H9 (cell line): ENCODE measurements at regions not wholly inside any gene's neighbourhood (a gene's known extent, or its start where the extent isn't known, plus 50 kb on each side); places are given as distances from the start of the nearest gene placed in this dataset.

ENCODE experiments used
- DNase-seq: peaks from one replicate; pipeline ENCODE4 v3.0.0-alpha.2; 2017
- H2AFZ ChIP-seq: one replicate; pipeline ENCODE4 v1.6.1; 2013; ENCODE audit warnings: mild to moderate bottlenecking, low read length, control low read depth, moderate library complexity
- H2AK5ac ChIP-seq: 2 replicates; pipeline ENCODE4 v1.6.1; 2013; ENCODE audit warnings: low read length, control low read depth, mixed read lengths; ENCODE audit not compliant: insufficient read length
- H2BK120ac ChIP-seq: one replicate; pipeline ENCODE4 v1.6.1; 2013; ENCODE audit warnings: low read depth, mild to moderate bottlenecking, low read length, control low read depth, inconsistent platforms; ENCODE audit not compliant: poor library complexity, severe bottlenecking
- H2BK12ac ChIP-seq: 2 replicates; pipeline ENCODE4 v1.6.1; 2013; ENCODE audit warnings: low read length, control low read depth, mixed read lengths, low read depth; ENCODE audit not compliant: insufficient read length
- H2BK15ac ChIP-seq: 2 replicates; pipeline ENCODE4 v1.6.1; 2013; ENCODE audit warnings: low read depth, low read length, control low read depth
- H2BK20ac ChIP-seq: one replicate; pipeline ENCODE4 v1.6.1; 2013; ENCODE audit warnings: low read depth, mild to moderate bottlenecking, low read length, control low read depth, inconsistent platforms; ENCODE audit not compliant: poor library complexity, severe bottlenecking
- H2BK5ac ChIP-seq: 2 replicates; pipeline ENCODE4 v1.6.1; 2013; ENCODE audit warnings: low read length, control low read depth, mixed read lengths; ENCODE audit not compliant: insufficient read length
- H3K14ac ChIP-seq: 2 replicates; pipeline ENCODE4 v1.6.1; 2013; ENCODE audit warnings: low read length, control low read depth; ENCODE audit not compliant: insufficient read depth
- H3K18ac ChIP-seq: 2 replicates; pipeline ENCODE4 v1.6.1; 2013; ENCODE audit warnings: low read depth, mild to moderate bottlenecking, mixed read lengths, low read length, control low read depth; ENCODE audit not compliant: insufficient read length
- H3K23ac ChIP-seq: 2 replicates; pipeline ENCODE4 v1.6.1; 2013; ENCODE audit warnings: low read length, control low read depth, mixed read lengths, low read depth; ENCODE audit not compliant: insufficient read length
- H3K23me2 ChIP-seq: 2 replicates; pipeline ENCODE4 v1.6.1; 2013; ENCODE audit warnings: low read depth, mild to moderate bottlenecking, mixed read lengths, low read length, control low read depth; ENCODE audit not compliant: insufficient read length, poor library complexity, severe bottlenecking
- H3K27ac ChIP-seq: 2 replicates; pipeline ENCODE4 v1.5.1; 2013; ENCODE audit warnings: low read length, control low read depth, mixed read lengths, low read depth; ENCODE audit not compliant: insufficient read length
- H3K27me3 ChIP-seq: 2 replicates; pipeline ENCODE4 v1.6.1; 2013; ENCODE audit warnings: low read length, control low read depth, inconsistent platforms; ENCODE audit not compliant: insufficient read depth
- H3K4ac ChIP-seq: 2 replicates; pipeline ENCODE4 v1.6.1; 2013; ENCODE audit warnings: low read depth, mild to moderate bottlenecking, control low read depth, inconsistent platforms, low read length, moderate library complexity
- H3K4me1 ChIP-seq: 2 replicates; pipeline ENCODE4 v1.6.1; 2013; ENCODE audit warnings: low read length, control low read depth, inconsistent platforms; ENCODE audit not compliant: insufficient read depth
- H3K4me2 ChIP-seq: 2 replicates; pipeline ENCODE4 v1.6.1; 2013; ENCODE audit warnings: low read length, control low read depth, mixed read lengths; ENCODE audit not compliant: insufficient read length, insufficient read depth
- H3K56ac ChIP-seq: 2 replicates; pipeline ENCODE4 v1.6.1; 2013; ENCODE audit warnings: low read depth, mild to moderate bottlenecking, mixed read lengths, low read length, control low read depth; ENCODE audit not compliant: insufficient read length
- H3K79me1 ChIP-seq: 2 replicates; pipeline ENCODE4 v1.6.1; 2013; ENCODE audit warnings: low read depth, mild to moderate bottlenecking, moderate library complexity, low read length, control low read depth, inconsistent platforms; ENCODE audit not compliant: insufficient read depth, poor library complexity, severe bottlenecking
- H3K79me2 ChIP-seq: 2 replicates; pipeline ENCODE4 v1.6.1; 2013; ENCODE audit warnings: low read length, control low read depth, inconsistent platforms; ENCODE audit not compliant: insufficient read depth
- H3K9ac ChIP-seq: 2 replicates; pipeline ENCODE4 v1.6.1; 2013; ENCODE audit warnings: low read length, control low read depth, mixed read lengths; ENCODE audit not compliant: insufficient read length; ENCODE audit errors: extremely low read depth
- H3K9me3 ChIP-seq: one replicate; pipeline ENCODE4 v1.6.1; 2013; ENCODE audit warnings: low read depth, low read length, inconsistent platforms; ENCODE audit not compliant: control insufficient read depth
- H3T11ph ChIP-seq: one replicate; pipeline ENCODE4 v1.6.1; 2013; ENCODE audit warnings: mild to moderate bottlenecking, low read length, control low read depth, inconsistent platforms
- H4K20me1 ChIP-seq: one replicate; pipeline ENCODE4 v1.6.1; 2013; ENCODE audit not compliant: control insufficient read depth, insufficient read length, insufficient read depth
- H4K5ac ChIP-seq: 2 replicates; pipeline ENCODE4 v1.6.1; 2013; ENCODE audit warnings: low read depth, mild to moderate bottlenecking, mixed read lengths, low read length, control low read depth; ENCODE audit not compliant: insufficient read length
- H4K8ac ChIP-seq: replicated peaks from 2 replicates; pipeline ENCODE4 v1.6.1; 2013; ENCODE audit warnings: low read length, control low read depth, mixed read lengths, low read depth; ENCODE audit not compliant: insufficient read length
- H4K91ac ChIP-seq: 2 replicates; pipeline ENCODE4 v1.6.1; 2013; ENCODE audit warnings: low read depth, mild to moderate bottlenecking, moderate library complexity, mixed read lengths, low read length, control low read depth; ENCODE audit not compliant: insufficient read length
- H3K27ac Mint-ChIP-seq, 3 experiments: 2 replicates in 2 of 3; 3 replicates in 1 of 3; pipeline ENCODE4 v1.8.0; 2020 to 2021; ENCODE audit warnings: mixed read lengths in 3 of 3, mild to moderate bottlenecking in 1 of 3, moderate library complexity in 1 of 3
- H3K27me3 Mint-ChIP-seq: 2 replicates; pipeline ENCODE4 v1.8.0; 2021; ENCODE audit warnings: low read depth, mild to moderate bottlenecking, moderate library complexity, mixed read lengths
- H3K36me3 Mint-ChIP-seq, 3 experiments: 2 replicates in 2 of 3; 3 replicates in 1 of 3; pipeline ENCODE4 v1.8.0; 2020 to 2021; ENCODE audit warnings: low read depth in 3 of 3, mixed read lengths in 3 of 3; ENCODE audit not compliant: insufficient read depth in 1 of 3
- H3K4me1 Mint-ChIP-seq, 2 experiments: 2 replicates each; pipeline ENCODE4 v1.8.0; 2020; ENCODE audit warnings: mixed read lengths in 2 of 2
- H3K4me3 Mint-ChIP-seq, 2 experiments: 2 replicates in 1 of 2; 3 replicates in 1 of 2; pipeline ENCODE4 v1.8.0; 2020 to 2021; ENCODE audit warnings: mild to moderate bottlenecking in 2 of 2, mixed read lengths in 2 of 2, moderate library complexity in 1 of 2
- H3K9me3 Mint-ChIP-seq, 2 experiments: 2 replicates in 1 of 2; 3 replicates in 1 of 2; pipeline ENCODE4 v1.8.0; 2020; ENCODE audit warnings: mild to moderate bottlenecking in 2 of 2, mixed read lengths in 2 of 2, moderate library complexity in 1 of 2
- CTCF ChIP-seq: fragments of 200-600 bp; sonication (generic); conservative IDR thresholded peaks from 3 replicates; pipeline ENCODE4 v1.8.0; 2021; ENCODE audit warnings: antibody characterized with exemption, mild to moderate bottlenecking
- WGBS: extraction: QIAGEN DNeasy Blood & Tissue Kit; methylation state at CpG from one replicate; pipeline ENCODE4 v1.1.7; 2013; ENCODE audit warnings: missing lambda C conversion rate, low lambda C conversion rate, mixed read lengths; ENCODE audit not compliant: insufficient read length; ENCODE audit errors: extremely low coverage; 5-methylcytosine and 5-hydroxymethylcytosine counted together

DNA sequence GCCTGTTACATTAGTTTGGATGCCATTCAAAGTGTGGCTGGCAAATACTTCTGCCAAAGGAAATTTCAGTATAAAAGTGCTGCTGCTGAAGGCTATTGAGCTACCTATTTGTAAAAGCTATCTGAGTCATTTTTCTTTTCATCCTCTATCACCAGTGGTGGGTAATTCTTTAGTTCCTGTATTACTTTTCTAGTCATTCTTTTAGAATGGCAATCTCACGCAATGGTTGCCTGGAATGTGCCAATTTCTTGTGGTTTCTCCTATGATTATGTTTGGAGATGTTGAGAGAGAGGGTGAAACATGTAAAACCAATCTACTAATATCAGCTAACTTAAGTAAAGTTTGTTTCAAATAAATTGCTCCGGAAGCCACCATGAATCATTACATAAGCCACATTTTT, 685.0 kb downstream of the RAPGEF2 start:
- Mint-ChIP-seq H3K4me3 (no peak overlapping the region), H3K36me3 (peaks cover 0 to 5% (median 0%) of the 10 kb centered on the region in 3 experiments; a peak in 3 of 7 replicates), H3K27me3 (no peaks in the 10 kb centered on the region), H3K4me1 (peaks cover 3 to 4% of the 10 kb centered on the region in 2 experiments; a peak in 3 of 4 replicates), H3K27ac (no peak overlapping the region), H3K9me3 (peaks cover 0 to 4% of the 10 kb centered on the region in 2 experiments; a peak in 3 of 5 replicates)
- no peak overlapping the region for H2BK15ac ChIP-seq
- no peak overlapping the region for H2BK5ac ChIP-seq
- H2AK5ac ChIP-seq: no peak overlapping the region
- no peak overlapping the region for H3T11ph ChIP-seq
- H3K4me1 ChIP-seq: no peaks in the 10 kb centered on the region
- no peak overlapping the region for H3K27ac ChIP-seq
- H3K79me2 ChIP-seq: no peaks in the 10 kb centered on the region
- no peaks in the 10 kb centered on the region for H3K9me3 ChIP-seq
- no peak overlapping the region for H3K4ac ChIP-seq
- no peak overlapping the region for H3K23ac ChIP-seq
- no peak overlapping the region for H3K56ac ChIP-seq
- H2BK20ac ChIP-seq: no peak overlapping the region
- no CpG with 5 or more reads among the region's 2 CpGs for WGBS
- no peak overlapping the region for H3K18ac ChIP-seq
- TF ChIP-seq CTCF: no peak
- H4K5ac ChIP-seq: no peak overlapping the region
- H3K9ac ChIP-seq: no peak overlapping the region
- H3K23me2 ChIP-seq: no peaks in the 10 kb centered on the region
- no peak for DNase-seq
- no peak overlapping the region for H3K14ac ChIP-seq
- H2BK12ac ChIP-seq: no peak overlapping the region
- H2BK120ac ChIP-seq: no peak overlapping the region
- H3K79me1 ChIP-seq: no peaks in the 10 kb centered on the region
- no peak overlapping the region for H3K4me2 ChIP-seq
- no peak overlapping the region for H4K91ac ChIP-seq
- no peaks in the 10 kb centered on the region for H4K20me1 ChIP-seq
- no peak overlapping the region for H2AFZ ChIP-seq
- no peak overlapping the region for H4K8ac ChIP-seq
- H3K27me3 ChIP-seq: no peaks in the 10 kb centered on the region
